Middle frontal gyrus (tissue), 1 donor: ENCODE measurements at regions not wholly inside any gene's neighbourhood (a gene's known extent, or its start where the extent isn't known, plus 50 kb on each side); places are given as distances from the start of the nearest gene placed in this dataset.

ENCODE experiments used
- DNase-seq: peaks from one replicate; pipeline ENCODE4 v3.0.0-alpha.2; 2015; ENCODE audit warnings: low spot score; ENCODE audit errors: extremely low spot score

DNA sequence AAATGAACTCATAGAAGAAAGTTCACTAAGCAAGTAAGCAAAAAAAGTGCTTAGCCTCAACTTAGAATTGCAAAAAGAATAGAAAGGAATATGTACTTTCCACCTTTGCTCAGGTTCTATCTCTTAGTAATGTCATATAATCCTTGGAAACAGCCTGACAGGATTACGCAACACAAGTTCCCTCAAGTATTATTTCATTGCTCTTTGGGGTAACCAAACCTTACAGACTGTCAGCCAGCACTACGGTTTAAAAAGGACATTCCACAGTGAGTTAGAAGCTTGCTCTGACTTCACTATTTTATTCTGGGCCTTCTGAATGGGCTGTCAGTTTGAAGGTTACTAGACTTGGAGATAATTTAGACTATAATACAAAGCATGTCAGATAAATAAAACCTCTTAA is 264.0 kb downstream of the ATXN7L3B start:
- no peak for DNase-seq

GRCh38 chr12:74816398-74817175 is 279.0 kb downstream of the ATXN7L3B start:
- DNase-seq = no peak

GRCh38 chr12:74817499-74817898 is 279.9 kb downstream of the ATXN7L3B start:
- DNase-seq = no peak

DNA sequence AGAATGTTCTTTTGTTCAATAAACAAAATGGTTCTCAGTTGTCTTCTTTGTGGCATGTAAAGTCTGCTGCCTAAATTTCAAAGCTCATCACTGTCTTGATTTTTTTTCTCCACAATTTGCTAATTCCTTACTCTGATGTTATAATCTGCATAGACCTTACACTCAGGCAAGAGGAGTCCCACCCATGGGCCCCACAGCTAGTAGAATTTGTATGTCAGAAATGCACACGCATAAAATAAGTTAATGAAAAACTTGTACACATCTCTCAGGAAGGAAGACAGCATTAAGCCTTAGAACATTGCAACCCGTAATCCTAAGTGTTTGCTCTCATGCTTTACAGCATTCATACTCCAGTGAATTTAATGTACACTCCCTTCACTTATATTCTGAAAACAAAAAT is 280.8 kb downstream of the ATXN7L3B start:
- DNase-seq = no peak

GRCh38 chr12:74820324-74820723 is 282.7 kb downstream of the ATXN7L3B start:
- DNase-seq = no peak

GRCh38 chr12:74836567-74836966 is 298.9 kb downstream of the ATXN7L3B start:
- no peak for DNase-seq

- no peak for DNase-seq
Measured at GRCh38 chr12:74846116-74846515, 308.5 kb downstream of the ATXN7L3B start.

DNA sequence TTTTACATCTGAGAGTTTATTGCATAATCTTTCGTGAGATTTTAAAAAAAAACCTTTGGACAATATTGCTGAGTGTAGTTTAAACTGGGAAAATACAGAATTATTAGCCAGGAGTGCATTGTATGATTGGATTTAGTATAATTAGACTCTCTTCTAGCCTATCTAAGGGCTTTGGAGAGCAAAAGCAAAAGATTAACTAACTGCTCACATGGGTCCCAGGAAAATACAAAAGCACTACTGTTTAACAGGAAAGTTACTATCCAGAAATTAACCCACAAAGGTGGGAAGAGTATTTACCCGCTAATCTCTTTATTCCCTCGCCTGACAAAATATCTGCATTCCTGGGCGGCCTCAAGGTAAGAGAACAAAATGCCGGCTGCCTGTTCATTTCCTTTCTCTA is 309.5 kb downstream of the ATXN7L3B start:
- DNase-seq = no peak

- DNase-seq = no peak
Measured at GRCh38 chr12:74848006-74848405, 310.4 kb downstream of the ATXN7L3B start.

DNA sequence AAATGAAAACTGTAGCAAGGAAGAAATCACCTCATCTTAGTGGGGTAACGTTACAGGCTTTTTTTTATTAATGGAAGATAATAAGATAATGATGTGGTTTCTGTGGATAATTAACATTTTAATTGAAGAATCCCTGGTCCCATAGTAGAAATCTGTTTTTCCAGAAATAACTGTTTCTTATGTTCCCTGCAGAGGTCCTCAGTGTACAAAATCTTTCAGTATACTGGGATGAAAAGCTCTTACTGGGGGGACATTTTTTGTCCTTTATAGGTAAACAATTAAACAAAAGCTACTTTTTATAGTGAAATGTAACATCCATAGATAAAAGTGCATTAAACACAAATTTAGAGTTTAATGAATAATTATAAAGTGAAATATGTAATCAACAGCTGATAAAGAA is 312.2 kb downstream of the ATXN7L3B start:
- DNase-seq = no peak

DNA sequence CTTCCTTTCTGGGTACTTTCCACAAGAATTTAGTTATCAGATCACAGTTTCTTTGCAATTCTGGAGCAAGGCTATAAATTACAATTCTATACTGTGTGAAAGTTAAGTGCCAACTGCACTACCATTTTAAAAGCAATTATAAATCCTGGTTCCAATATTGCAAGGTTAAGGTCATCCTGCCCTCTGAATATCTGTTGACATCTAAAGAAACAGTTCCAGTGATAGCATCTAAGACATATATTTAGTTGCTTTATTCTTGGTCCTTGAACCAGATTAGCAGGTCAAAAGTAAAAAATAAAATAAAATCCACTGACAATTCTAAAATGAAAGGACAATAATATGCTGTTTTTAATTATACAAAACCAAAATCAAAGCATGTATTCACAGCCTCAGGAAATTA is 334.2 kb downstream of the ATXN7L3B start:
- no peak for DNase-seq

DNA sequence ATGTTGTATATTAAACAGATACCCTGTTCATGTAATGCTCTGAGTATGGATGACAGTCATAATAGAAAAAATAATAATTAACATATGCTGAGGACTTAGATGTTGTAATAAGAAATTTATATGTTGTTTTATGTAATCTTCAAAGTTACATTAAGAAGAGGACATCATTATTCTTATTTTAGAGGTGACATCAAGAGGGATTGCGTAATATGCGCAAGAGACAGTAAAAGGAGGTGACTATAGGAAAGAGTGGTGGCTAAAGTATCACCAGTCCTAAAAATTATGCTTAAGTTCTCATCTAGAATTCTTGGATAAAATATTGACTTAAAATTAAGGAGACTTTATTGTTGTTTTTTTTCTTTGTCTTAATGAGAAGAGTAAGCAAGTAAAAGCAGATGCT is 323.9 kb downstream of the KCNC2 start:
- DNase-seq = no peak

DNA sequence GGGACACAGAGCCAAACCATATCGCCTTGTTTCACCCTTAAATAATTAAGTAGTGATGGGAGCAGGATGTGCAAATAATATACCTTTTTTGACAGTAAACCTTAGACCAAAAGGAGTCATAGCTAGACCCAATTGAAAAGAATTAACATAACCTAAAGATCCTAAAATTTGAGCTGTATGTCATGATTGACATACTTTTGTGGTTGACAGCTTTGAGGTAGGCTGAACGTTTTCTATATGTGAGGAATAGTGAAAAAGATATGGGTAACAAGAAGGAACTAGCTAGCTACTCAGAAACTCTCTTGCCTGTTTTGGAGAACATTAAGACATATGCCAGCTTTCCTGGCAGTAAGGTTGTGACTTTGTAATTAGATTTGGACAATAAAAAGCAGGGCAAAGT is 320.6 kb downstream of the KCNC2 start:
- DNase-seq = no peak

- no peak for DNase-seq
Measured at GRCh38 chr12:74889563-74890236, 319.9 kb downstream of the KCNC2 start.

- no peak for DNase-seq
Measured at GRCh38 chr12:74890237-74890599, 319.4 kb downstream of the KCNC2 start.

DNA sequence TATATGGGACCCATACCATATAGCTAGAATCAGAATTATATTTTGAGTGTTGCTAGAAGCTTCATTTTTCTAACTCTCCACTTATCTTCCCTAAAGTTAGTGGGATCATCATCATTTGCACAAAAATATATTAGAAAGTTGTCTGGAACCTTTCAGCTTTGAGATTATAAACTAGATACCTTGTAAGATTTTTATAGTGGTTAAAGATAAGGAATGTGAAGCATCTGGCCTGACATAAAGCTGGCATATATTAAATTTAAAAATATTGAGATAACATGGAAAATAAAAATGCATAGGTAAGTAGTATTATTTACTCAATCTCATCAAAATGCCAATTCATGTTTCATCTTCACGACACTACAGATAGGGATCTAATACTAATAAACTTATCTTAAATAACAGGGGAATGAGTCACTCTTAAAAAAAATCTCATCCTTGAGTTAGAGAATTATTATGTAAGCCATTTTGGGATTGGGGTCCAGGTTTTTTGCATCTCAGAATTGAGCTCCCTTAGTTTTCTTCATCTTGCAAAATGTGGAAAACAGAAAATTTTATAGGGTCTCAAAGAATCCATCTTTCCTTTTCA is 318.5 kb downstream of the KCNC2 start:
- DNase-seq = no peak

GRCh38 chr12:74892057-74892633 is 317.5 kb downstream of the KCNC2 start:
- no peak for DNase-seq

- DNase-seq = no peak
Measured at GRCh38 chr12:74896186-74896585, 313.5 kb downstream of the KCNC2 start.

DNA sequence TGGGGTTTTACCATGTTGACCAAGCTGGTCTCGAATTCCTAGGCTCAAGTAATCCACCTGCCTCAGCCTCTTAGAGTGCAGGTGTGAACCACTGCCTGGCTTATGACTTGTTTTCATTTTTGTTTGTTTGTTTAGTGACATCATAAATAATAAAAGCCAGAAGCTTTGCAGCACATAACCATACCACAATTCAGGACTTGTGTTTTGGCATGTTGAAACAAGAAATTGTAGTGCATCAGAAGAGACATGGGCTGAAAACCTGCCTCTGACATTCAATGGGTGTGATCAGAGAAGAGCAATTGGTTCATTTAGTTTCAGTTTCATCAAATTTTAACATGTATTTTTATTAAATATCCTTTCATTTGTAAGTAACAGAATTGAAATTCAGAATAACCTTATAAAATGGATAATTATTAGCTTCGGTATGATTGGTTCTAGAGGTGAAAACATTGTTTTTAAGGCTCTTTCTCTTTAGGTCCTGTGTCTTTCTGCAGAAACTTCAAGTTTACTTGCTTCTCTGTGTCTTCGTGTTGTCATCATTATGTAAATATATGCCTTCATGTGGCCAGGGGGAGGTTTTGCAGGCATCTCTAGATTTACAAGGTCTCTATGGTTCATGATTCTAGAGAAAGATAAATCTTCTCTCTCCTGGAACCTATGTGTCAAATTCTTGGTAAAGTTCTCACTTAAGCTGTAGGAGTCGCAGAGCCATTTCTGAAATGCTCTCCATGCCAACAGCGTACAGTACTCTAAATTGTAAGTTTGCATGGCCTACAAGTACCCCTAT is 312.0 kb downstream of the KCNC2 start:
- DNase-seq = no peak

DNA sequence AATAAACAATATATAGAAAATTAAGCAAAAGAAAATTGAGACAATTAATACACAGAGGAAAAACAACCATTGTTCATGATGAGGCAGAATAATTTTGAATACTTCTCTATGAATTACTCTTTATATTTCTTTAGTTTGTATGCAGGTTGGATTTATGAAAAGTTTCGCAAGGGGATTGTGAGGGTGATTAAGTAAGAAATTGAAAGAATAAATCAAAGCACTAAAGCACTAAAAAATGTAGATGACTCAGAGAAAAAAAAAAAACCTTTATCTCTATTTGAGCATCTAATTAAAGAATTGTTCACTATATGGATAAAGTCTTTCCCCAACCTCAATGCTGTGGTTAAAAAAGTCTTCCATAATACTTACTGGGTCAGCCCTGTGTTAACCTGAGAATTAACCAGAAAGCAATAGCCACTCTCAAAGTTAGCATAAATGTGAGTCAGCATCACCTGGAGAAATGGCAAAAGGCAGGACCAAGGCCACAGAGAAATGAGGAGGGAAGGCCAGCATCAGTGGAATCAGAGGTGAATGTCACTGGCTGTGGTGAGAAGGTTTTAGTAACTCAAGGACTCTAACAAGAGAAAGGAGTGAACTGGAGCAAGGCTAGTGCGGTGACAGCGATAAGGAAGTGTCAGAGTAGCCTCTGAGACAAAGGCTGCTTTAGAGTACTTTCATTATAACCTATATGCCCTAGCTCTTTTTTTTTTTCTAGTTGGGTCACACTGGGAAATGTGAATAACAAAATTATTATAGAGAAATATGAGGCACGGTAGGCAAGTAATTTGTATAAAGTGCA is 310.4 kb downstream of the KCNC2 start:
- no peak for DNase-seq

- DNase-seq = no peak
Measured at GRCh38 chr12:74900232-74900631, 309.4 kb downstream of the KCNC2 start.
